Choroid plexus epithelial cell (primary cell): ENCODE measurements at regions not wholly inside any gene's neighbourhood (a gene's known extent, or its start where the extent isn't known, plus 50 kb on each side); places are given as distances from the start of the nearest gene placed in this dataset.
A peak's percentile ranks its signal among the peaks of the same experiment; 100 is the strongest.

Experiments
- DNase-seq: peaks from one replicate; pipeline ENCODE4 v3.0.0-alpha.2; 2010; ENCODE audit warnings: low read depth
- H3K4me3 ChIP-seq: 2 replicates; pipeline ENCODE4 v1.5.1; 2011; ENCODE audit warnings: low read depth, mild to moderate bottlenecking, control low read depth, low read length, moderate library complexity
- TF ChIP-seq, protein P1 (sequence below): conservative IDR thresholded peaks from 2 replicates; pipeline ENCODE4 v1.5.1; 2011; ENCODE audit warnings: low read depth, mild to moderate bottlenecking, control low read depth, inconsistent platforms, low read length, moderate library complexity

DNA sequence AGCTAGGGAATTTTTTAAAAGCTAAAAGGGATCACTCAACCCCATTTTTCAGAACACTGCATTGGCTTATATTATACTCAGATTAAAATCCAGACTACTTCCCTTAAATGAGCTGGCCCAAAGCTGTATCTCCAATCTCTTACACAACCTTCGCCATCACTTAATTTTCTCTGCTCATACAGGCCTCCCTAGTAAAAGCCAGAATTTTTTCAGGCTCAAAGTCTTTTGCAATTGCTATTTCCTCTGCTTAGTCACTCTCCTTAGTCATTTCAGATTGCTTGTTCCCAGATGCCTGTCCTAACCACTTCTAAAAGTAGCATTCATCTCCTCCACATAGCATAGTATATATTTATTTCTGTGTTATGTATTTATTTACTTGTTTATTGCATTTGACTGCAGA lies 1587.9 kb upstream of the ADGRL3 start:
- no peak overlapping the region for H3K4me3 ChIP-seq
- DNase-seq, result peak; percentile 90
- TF ChIP-seq, protein P1, sequence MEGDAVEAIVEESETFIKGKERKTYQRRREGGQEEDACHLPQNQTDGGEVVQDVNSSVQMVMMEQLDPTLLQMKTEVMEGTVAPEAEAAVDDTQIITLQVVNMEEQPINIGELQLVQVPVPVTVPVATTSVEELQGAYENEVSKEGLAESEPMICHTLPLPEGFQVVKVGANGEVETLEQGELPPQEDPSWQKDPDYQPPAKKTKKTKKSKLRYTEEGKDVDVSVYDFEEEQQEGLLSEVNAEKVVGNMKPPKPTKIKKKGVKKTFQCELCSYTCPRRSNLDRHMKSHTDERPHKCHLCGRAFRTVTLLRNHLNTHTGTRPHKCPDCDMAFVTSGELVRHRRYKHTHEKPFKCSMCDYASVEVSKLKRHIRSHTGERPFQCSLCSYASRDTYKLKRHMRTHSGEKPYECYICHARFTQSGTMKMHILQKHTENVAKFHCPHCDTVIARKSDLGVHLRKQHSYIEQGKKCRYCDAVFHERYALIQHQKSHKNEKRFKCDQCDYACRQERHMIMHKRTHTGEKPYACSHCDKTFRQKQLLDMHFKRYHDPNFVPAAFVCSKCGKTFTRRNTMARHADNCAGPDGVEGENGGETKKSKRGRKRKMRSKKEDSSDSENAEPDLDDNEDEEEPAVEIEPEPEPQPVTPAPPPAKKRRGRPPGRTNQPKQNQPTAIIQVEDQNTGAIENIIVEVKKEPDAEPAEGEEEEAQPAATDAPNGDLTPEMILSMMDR, result no peak

DNA sequence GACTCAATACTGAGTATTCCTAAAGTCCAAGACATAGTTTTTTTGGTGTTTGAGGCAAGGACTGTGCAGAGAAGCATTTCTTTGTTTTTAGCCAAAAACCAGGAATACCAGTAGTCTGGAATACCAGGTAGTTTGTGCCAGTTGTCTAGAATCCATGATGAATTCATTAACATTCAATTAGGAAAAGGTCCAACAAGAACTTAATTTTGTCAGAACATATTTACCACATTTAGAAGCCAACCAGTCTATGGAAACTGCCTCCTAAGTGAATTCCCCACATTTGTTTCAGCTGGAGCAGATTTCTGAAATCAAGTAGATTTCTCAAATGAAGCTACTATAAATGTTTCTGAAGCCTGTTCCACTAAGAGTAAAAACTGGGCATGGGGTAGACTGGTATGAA lies 1584.8 kb upstream of the ADGRL3 start:
- DNase-seq, result no peak
- TF ChIP-seq, protein P1, result no peak
- H3K4me3 ChIP-seq, result no peak overlapping the region

DNA sequence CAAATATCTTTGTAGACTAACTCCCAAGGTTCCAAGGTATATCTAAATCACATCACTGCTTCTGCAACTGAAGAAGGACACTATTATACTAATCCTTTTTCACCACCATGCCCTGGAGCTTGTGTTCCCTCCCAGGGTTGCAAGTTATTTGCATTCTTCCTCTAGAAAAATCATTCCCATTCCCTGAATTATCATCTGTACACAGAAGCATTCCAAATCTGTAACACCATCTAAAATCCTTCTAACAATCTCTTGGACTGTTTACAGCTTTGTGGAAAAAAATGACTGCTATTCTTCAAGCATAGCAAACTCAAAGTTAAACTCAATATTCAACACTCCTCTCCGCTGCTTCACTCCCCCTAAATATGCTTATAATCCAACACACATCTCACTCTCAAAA lies 1570.8 kb upstream of the ADGRL3 start:
- TF ChIP-seq, protein P1, result no peak
- H3K4me3 ChIP-seq, result no peak overlapping the region
- DNase-seq, result no peak

DNA sequence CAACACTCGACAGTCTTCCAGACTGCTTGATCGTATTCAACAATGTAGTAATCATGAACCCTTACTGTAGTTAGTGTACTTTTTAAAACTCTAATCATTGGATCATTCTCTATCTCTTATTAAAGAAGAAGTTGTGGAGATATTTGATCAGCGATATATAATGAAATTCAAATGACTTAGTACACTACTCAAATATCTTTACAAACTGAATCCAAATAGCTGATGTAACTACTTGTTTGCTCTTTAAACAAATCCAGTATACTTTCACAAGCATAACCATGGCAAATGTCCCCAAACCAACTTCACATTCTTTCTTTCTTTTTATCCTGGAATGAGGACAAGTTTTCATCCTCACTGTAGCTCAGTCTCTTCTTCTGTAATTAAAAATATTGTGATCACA lies 1569.9 kb upstream of the ADGRL3 start:
- no peak overlapping the region for H3K4me3 ChIP-seq
- TF ChIP-seq, protein P1, result no peak
- no peak for DNase-seq

DNA sequence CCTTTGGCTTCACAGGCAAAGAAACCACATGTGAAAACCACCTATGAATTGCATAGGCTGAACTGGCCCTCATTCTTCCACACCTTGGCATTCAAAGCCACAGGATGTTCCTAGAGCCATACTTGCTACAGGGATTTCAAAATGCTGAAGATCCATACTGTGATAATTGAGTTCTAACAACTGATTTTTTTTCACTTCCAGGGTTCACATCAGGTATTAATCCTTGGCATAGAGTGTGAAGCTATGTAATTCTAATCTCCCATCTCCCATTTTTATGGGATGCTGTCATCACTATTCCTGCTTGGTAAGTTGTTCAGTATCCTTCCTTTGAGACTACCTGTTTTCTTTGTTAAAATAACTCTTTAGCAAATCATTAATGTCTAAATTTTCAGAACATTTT lies 1569.2 kb upstream of the ADGRL3 start:
- no peak overlapping the region for H3K4me3 ChIP-seq
- TF ChIP-seq, protein P1, result no peak
- no peak for DNase-seq

DNA sequence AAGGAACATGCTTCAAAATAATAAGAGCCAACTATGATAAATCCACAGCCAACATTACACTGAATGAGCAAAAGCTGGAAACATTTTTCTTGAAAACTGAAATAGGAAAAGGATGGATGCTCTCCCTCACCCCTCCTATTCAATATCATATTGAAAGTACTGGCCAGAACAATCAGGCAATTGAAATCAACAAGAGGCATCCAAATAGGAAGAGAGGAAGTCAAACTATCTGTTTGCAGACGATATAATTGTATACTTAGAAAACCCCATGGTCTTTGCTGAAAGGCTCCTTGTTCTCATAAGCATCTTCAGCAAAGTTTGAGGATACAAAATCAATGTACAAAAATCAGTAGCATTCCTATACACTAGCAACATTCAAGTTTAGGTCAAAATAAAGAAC lies 1562.5 kb upstream of the ADGRL3 start:
- DNase-seq, result no peak
- H3K4me3 ChIP-seq, result no peak overlapping the region
- TF ChIP-seq, protein P1, result no peak

DNA sequence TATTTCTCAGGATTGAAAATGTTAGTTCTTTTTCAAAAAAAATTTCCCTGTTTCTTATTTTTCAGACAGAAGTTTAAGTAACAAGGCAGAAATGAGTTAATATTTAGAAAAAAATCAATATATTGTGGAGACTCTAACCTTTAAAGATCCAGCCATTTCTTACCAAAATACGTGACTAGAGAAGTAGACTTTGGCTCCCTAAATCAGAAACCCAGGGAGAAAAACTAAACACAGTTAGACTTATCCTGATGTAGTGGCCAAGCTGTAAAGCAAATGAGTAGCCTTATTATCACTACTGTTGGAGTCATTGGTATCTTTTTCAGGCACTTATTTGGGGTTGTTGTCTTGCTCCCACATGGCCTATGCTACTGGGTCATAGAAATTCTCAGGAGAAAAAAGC lies 1556.4 kb upstream of the ADGRL3 start:
- TF ChIP-seq, protein P1, result no peak
- DNase-seq, result no peak
- no peak overlapping the region for H3K4me3 ChIP-seq
